GM13976 (cell line): ENCODE measurements at regions not wholly inside any gene's neighbourhood (a gene's known extent, or its start where the extent isn't known, plus 50 kb on each side); places are given as distances from the start of the nearest gene placed in this dataset.

ENCODE experiments used
- DNase-seq: peaks from one replicate; pipeline ENCODE4 v3.0.0; 2012; ENCODE audit warnings: low spot score
- CTCF ChIP-seq: IDR thresholded peaks from 2 replicates; pipeline ENCODE4 v1.5.1; 2012; ENCODE audit warnings: borderline replicate concordance, mild to moderate bottlenecking; ENCODE audit not compliant: insufficient read depth; ENCODE audit errors: extremely low read depth, missing control alignments, control extremely low read depth
- in situ Hi-C: fragments of 300-500 bp; cut with MboI; formaldehyde crosslinking; loops from one replicate; pipeline ENCODE4 v1.12.0; 2022; ENCODE audit warnings: low sequenced_read_pairs, mixed read lengths, inconsistent platforms; ENCODE audit not compliant: unreplicated experiment

- in situ Hi-C loops: loop anchor here (25.0 kb wide), 1 partner anchor 923 kb away; the partner anchor contains the start of gene GRIN2A
- DNase-seq: no peak
- TF ChIP-seq CTCF: no peak
These were observed 172.6 kb downstream of the HAPSTR1 start for GRCh38 chr16:9264067-9264466.

GRCh38 chr16:9268446-9268845 lies 177.0 kb downstream of the HAPSTR1 start:
- no peak for TF ChIP-seq CTCF
- in situ Hi-C loops: loop anchor here (25.0 kb wide), 1 partner anchor 919 kb away; the partner anchor contains the start of gene GRIN2A
- no peak for DNase-seq

- in situ Hi-C loops: loop anchor here (25.0 kb wide), 1 partner anchor 917 kb away; the partner anchor contains the start of gene GRIN2A
- no peak for TF ChIP-seq CTCF
- no peak for DNase-seq
These were observed 179.0 kb downstream of the HAPSTR1 start for GRCh38 chr16:9270424-9270823.

GRCh38 chr16:9270941-9271340 lies 179.5 kb downstream of the HAPSTR1 start:
- DNase-seq: no peak
- TF ChIP-seq CTCF: no peak
- in situ Hi-C loops: loop anchor here (25.0 kb wide), 1 partner anchor 916 kb away; the partner anchor contains the start of gene GRIN2A

GRCh38 chr16:9271841-9272240 lies 180.4 kb downstream of the HAPSTR1 start:
- in situ Hi-C loops: loop anchor here (25.0 kb wide), 1 partner anchor 915 kb away; the partner anchor contains the start of gene GRIN2A
- DNase-seq: no peak
- TF ChIP-seq CTCF: no peak

- TF ChIP-seq CTCF: no peak
- in situ Hi-C loops: no loop called here
- DNase-seq: no peak
These were observed 183.9 kb downstream of the HAPSTR1 start for GRCh38 chr16:9275377-9275776.
